Spleen (tissue), 11 donors: ENCODE measurements at regions not wholly inside any gene's neighbourhood (a gene's known extent, or its start where the extent isn't known, plus 50 kb on each side); places are given as distances from the start of the nearest gene placed in this dataset.
A peak's percentile ranks its signal among the peaks of the same experiment; 100 is the strongest.

Source experiments
- DNase-seq: peaks from one replicate; pipeline ENCODE4 v3.0.0-alpha.2; 2020
- H3K27ac ChIP-seq, 8 donors: fragments of 200-600 bp; sonication (generic) in 7 of 8; 1 replicate in 4 of 8; 2 replicates in 4 of 8; pipeline versions ENCODE4 v1.5.0 to v1.8.0; 2016 to 2021; ENCODE audit warnings: inconsistent platforms in 4 of 8, mild to moderate bottlenecking in 4 of 8, moderate library complexity in 1 of 8
- H3K27me3 ChIP-seq, 7 donors: fragments of 200-600 bp; sonication (generic) in 6 of 7; replicated peaks in 1 of 7; 1 replicate in 4 of 7; 2 replicates in 3 of 7; pipeline versions ENCODE4 v1.5.0 to v1.8.0; 2016 to 2021; ENCODE audit warnings: inconsistent platforms in 3 of 7, mild to moderate bottlenecking in 1 of 7
- H3K36me3 ChIP-seq, 6 donors: fragments of 200-600 bp; sonication (generic) in 5 of 6; 1 replicate in 4 of 6; 2 replicates in 2 of 6; pipeline versions ENCODE4 v1.5.0 to v1.8.0; 2016 to 2021; ENCODE audit warnings: inconsistent platforms in 2 of 6
- H3K4me1 ChIP-seq, 6 donors: fragments of 200-600 bp; sonication (generic) in 5 of 6; 1 replicate in 3 of 6; 2 replicates in 3 of 6; pipeline versions ENCODE4 v1.5.0 to v1.8.0; 2016 to 2021; ENCODE audit warnings: inconsistent platforms in 3 of 6
- H3K4me3 ChIP-seq, 8 donors: fragments of 200-600 bp; sonication (generic) in 7 of 8; 1 replicate in 4 of 8; 2 replicates in 4 of 8; pipeline versions ENCODE4 v1.5.0 to v1.8.0; 2016 to 2021; ENCODE audit warnings: inconsistent platforms in 4 of 8, mild to moderate bottlenecking in 4 of 8, moderate library complexity in 2 of 8
- H3K9me3 ChIP-seq, 8 donors: fragments of 200-600 bp; sonication (generic) in 7 of 8; 1 replicate in 4 of 8; 2 replicates in 4 of 8; pipeline versions ENCODE4 v1.5.0 to v1.8.0; 2016 to 2021; ENCODE audit warnings: inconsistent platforms in 4 of 8
- POLR2A ChIP-seq, 3 donors: fragments of 450-650 bp; IDR thresholded peaks; one replicate each; pipeline ENCODE4 v1.5.1; 2017; ENCODE audit warnings: antibody characterized with exemption in 3 of 3, mild to moderate bottlenecking in 1 of 3
- POLR2AphosphoS5 ChIP-seq, 3 donors: sonication (generic); formaldehyde crosslinking; IDR thresholded peaks; one replicate each; pipeline ENCODE4 v1.5.1; 2017; ENCODE audit warnings: antibody characterized with exemption in 3 of 3
- WGBS, 5 donors: extraction: QIAGEN DNeasy Blood & Tissue Kit in 3 of 5; methylation state at CpG; one replicate each; pipeline versions ENCODE4 v1.1.5 to v1.1.7; 2013 to 2018; 5-methylcytosine and 5-hydroxymethylcytosine counted together
- intact Hi-C: fragments of 100-400 bp; cut with DNase I; formaldehyde crosslinking; loops from one replicate; pipeline ENCODE4 v1.15.0; 2023; ENCODE audit warnings: low total_unique reads
- TF ChIP-seq, protein P1 (sequence below), 11 experiments: fragments of 200-600 bp in 7 of 11; fragments of 450-650 bp in 4 of 11; sonication (generic) in 4 of 11; IDR thresholded peaks in 8 of 11; conservative IDR thresholded peaks in 3 of 11; 1 replicate in 7 of 11; 2 replicates in 4 of 11; pipeline versions ENCODE4 v1.4.0 to v1.8.0; 2016 to 2021; ENCODE audit warnings: antibody characterized with exemption in 11 of 11, inconsistent platforms in 4 of 11, mild to moderate bottlenecking in 1 of 11
- donor health status: healthy with polysubstance abuse.
- donor health status: DM: no; HTN: no; CAD: no; lungs with moderate emphysema.
- donor health status: DM: no; HTN: no; CAD: no.
- donor health status: Bipolar disorder and iron deficiency.
- donor health status: healthy.
- donor health status: DM: no; HTN: no; CAD: no.
- donor health status: DM: yes; HTN: yes; CAD: no.

DNA sequence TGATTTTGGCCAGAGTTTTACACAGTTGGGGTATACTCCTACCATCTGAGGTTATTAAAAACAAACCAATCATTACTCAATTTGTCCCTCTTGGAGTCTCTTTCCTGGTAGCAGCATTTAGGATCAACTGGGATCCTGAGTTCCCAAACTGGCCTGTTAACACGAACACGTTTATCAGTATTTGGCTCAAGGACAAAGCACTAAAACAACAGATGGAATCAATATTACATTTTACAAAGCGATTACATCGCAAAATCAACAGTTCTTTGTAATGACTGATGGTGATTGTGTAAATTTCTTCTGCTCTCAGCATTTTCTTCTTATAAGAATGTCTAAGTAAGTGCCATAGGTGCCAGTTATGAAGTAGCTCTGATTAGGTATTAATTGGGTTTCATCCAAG lies 582.9 kb upstream of the ANKRD30A start:
- Histone ChIP-seq H3K36me3 (no peaks in the 10 kb centered on the region), H3K4me1 (peaks cover 0 to 10% (median 7%) of the 10 kb centered on the region in 6 donors), H3K4me3 (no peak overlapping the region), H3K9me3 (peaks cover 0 to 6% (median 0%) of the 10 kb centered on the region in 8 donors), H3K27me3 (no peaks in the 10 kb centered on the region), H3K27ac (no peak overlapping the region)
- intact Hi-C loops: no loop called here
- no peak for TF ChIP-seq POLR2A (IDR thresholded peaks at IDR 0.05)
- TF ChIP-seq, protein P1, sequence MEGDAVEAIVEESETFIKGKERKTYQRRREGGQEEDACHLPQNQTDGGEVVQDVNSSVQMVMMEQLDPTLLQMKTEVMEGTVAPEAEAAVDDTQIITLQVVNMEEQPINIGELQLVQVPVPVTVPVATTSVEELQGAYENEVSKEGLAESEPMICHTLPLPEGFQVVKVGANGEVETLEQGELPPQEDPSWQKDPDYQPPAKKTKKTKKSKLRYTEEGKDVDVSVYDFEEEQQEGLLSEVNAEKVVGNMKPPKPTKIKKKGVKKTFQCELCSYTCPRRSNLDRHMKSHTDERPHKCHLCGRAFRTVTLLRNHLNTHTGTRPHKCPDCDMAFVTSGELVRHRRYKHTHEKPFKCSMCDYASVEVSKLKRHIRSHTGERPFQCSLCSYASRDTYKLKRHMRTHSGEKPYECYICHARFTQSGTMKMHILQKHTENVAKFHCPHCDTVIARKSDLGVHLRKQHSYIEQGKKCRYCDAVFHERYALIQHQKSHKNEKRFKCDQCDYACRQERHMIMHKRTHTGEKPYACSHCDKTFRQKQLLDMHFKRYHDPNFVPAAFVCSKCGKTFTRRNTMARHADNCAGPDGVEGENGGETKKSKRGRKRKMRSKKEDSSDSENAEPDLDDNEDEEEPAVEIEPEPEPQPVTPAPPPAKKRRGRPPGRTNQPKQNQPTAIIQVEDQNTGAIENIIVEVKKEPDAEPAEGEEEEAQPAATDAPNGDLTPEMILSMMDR (IDR thresholded peaks at IDR 0.05 in 8 of 11, conservative IDR thresholded peaks at IDR 0.05 in 3 of 11): no peak
- no peak for TF ChIP-seq POLR2AphosphoS5 (IDR thresholded peaks at IDR 0.05)
- WGBS, 5 donors: 71 to 80% (median 75%) methylated on average over 4 of the region's 4 CpGs
- DNase-seq: no peak

DNA sequence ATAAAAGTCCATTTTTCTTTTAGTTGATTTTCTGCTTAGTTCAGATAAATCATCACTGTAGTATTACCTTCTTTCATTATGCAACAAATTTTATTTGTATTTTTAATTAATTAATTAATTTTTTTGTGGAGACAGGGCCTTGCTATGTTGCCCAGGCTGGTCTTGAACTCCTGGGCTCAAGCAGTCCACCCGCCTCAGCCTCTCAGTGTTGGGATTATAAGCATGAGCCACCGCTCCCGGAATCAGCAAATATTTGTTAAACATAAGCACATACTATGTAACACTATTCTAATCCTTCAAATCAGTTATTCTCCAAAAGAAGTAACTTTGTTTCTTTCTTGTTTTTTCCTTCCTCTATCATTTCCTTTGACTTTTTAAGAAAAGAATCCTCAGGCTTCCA lies 584.8 kb upstream of the ANKRD30A start:
- intact Hi-C loops: no loop called here
- Histone ChIP-seq H3K9me3 (peaks cover 0 to 6% (median 0%) of the 10 kb centered on the region in 8 donors), H3K27me3 (no peaks in the 10 kb centered on the region), H3K4me1 (peaks cover 0 to 13% (median 7%) of the 10 kb centered on the region in 6 donors), H3K27ac (no peak overlapping the region), H3K36me3 (no peaks in the 10 kb centered on the region), H3K4me3 (no peak overlapping the region)
- TF ChIP-seq POLR2AphosphoS5 (IDR thresholded peaks at IDR 0.05) (no peak), POLR2A (IDR thresholded peaks at IDR 0.05) (no peak)
- no peak for DNase-seq
- 86 to 97% (median 95%) methylated on average over 3 of the region's 3 CpGs for WGBS, 5 donors

DNA sequence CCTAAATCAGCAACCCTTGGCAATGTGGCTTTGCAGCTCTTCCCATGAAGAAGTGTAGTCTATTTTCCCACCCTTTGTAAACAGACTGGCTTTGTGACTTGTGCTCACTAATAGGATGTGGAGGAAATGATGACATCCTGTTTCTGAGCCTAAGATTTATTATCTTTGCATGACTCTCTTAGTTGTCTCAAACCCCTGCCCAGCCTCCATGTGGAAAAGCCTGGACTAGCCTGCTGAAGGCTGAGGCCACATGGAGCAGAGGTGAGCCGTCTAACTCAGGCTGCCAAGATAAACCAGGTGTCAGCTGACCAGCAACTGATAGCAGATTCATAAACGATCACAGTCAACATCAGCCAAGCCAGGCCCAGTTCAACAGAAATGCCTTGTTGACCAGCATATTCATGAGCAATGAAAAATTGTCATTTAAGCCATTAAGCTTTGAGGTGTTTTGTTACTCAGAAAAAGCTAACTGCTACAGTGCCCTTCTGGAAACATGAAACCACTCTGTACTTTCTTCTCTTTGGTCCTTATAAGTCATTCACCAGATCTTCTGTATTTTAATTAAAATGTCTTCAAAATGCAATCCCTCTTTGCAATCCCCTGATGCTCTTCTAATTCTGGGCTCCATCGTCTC lies 586.3 kb upstream of the ANKRD30A start:
- intact Hi-C loops: no loop called here
- WGBS, 5 donors: 30 to 45% (median 37%) methylated on average over 3 of the region's 3 CpGs
- TF ChIP-seq POLR2A (IDR thresholded peaks at IDR 0.05): no peak
- peak in 1 of 3 donors; percentile 19 for TF ChIP-seq POLR2AphosphoS5 (IDR thresholded peaks at IDR 0.05)
- TF ChIP-seq, protein P1 (IDR thresholded peaks at IDR 0.05 in 8 of 11, conservative IDR thresholded peaks at IDR 0.05 in 3 of 11): no peak
- no peak overlapping the region for H3K27ac ChIP-seq
- DNase-seq: no peak
- H3K27me3 ChIP-seq: no peaks in the 10 kb centered on the region
- H3K4me3 ChIP-seq: no peak overlapping the region
- no peaks in the 10 kb centered on the region for H3K9me3 ChIP-seq
- no peaks in the 10 kb centered on the region for H3K36me3 ChIP-seq
- peaks cover 3 to 29% (median 19%) of the 10 kb centered on the region in 6 donors for H3K4me1 ChIP-seq

DNA sequence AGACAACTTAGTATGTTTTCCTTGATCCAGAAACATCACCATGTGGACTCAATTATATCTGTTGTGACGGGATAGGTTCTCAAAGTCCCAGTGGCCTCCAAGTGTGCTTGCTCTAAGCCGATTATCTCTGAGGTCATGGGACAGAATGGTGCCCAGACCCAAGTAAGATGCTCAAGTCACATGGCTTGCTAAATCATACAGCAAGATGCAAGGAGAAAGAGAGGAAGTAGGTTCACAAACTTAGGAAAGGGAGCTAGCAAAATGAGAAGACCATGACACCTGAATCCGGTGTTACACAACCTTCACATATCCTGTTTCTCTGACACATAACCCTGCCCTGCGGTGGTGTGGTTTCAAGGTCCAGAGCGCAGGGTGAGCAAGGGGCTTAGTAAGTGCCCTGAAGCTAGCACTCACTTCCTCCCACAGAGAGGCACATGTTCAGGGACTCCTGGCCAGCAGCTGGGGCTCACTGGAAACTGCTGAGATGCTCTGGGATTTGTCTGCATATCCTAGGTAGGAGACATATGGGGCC lies 590.9 kb upstream of the ANKRD30A start:
- intact Hi-C loops: no loop called here
- Histone ChIP-seq H3K36me3 (no peaks in the 10 kb centered on the region), H3K27me3 (no peaks in the 10 kb centered on the region), H3K4me1 (peaks cover 4 to 32% (median 22%) of the 10 kb centered on the region in 6 donors), H3K27ac (peak overlapping the region in 2 of 8 donors; percentile 26 to 29), H3K9me3 (peaks cover 0 to 17% (median 10%) of the 10 kb centered on the region in 8 donors), H3K4me3 (no peak overlapping the region)
- peak; percentile 89 for DNase-seq
- peak in 2 of 3 donors; percentile 66 to 73 for TF ChIP-seq POLR2AphosphoS5 (IDR thresholded peaks at IDR 0.05)
- TF ChIP-seq POLR2A (IDR thresholded peaks at IDR 0.05): no peak
- WGBS, 5 donors: 16 to 35% (median 21%) methylated on average over 5 of the region's 5 CpGs

DNA sequence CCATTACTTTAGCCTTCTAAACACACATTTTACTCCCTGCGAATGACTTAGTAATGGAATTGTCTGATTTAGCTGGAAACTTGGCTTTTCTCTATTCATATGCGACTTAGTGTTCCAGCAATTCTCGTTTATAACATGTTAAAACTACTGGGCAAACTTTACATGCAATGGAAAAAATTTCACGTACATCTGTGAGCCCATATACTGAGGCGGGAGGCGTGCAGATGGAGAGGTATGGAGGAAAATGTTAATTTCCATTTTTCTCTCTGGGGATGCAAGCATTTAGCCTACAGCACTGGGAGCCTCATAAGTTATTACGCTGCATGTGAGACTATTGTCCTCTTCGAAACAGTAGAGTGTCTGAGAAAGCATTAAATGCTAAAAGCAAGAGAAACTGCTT lies 591.5 kb upstream of the ANKRD30A start:
- H3K4me3 ChIP-seq: no peak overlapping the region
- peak overlapping the region in 1 of 8 donors; percentile 29 for H3K27ac ChIP-seq
- DNase-seq: no peak
- intact Hi-C loops: no loop called here
- WGBS, 5 donors: 89 to 94% (median 93%) methylated on average over 8 of the region's 8 CpGs
- no peaks in the 10 kb centered on the region for H3K27me3 ChIP-seq
- TF ChIP-seq POLR2A (IDR thresholded peaks at IDR 0.05) (no peak), POLR2AphosphoS5 (IDR thresholded peaks at IDR 0.05) (no peak)
- TF ChIP-seq, protein P1 (IDR thresholded peaks at IDR 0.05 in 8 of 11, conservative IDR thresholded peaks at IDR 0.05 in 3 of 11): no peak
- H3K4me1 ChIP-seq: peaks cover 4 to 30% (median 20%) of the 10 kb centered on the region in 6 donors
- H3K36me3 ChIP-seq: no peaks in the 10 kb centered on the region
- H3K9me3 ChIP-seq: peaks cover 0 to 24% (median 17%) of the 10 kb centered on the region in 8 donors
